Suprapubic skin (tissue), 4 donors: ENCODE measurements at regions not wholly inside any gene's neighbourhood (a gene's known extent, or its start where the extent isn't known, plus 50 kb on each side); places are given as distances from the start of the nearest gene placed in this dataset.

Source experiments
- DNase-seq, 2 donors: peaks; one replicate each; pipeline ENCODE4 v3.0.0-alpha.2; 2019; ENCODE audit warnings: low spot score in 2 of 2
- H3K27ac ChIP-seq: fragments of 200-600 bp; sonication (generic); one replicate; pipeline ENCODE4 v1.5.1; 2019
- H3K27me3 ChIP-seq: fragments of 200-600 bp; sonication (generic); one replicate; pipeline ENCODE4 v1.5.1; 2019
- H3K36me3 ChIP-seq: fragments of 200-600 bp; sonication (generic); one replicate; pipeline ENCODE4 v1.5.1; 2019
- H3K4me1 ChIP-seq: fragments of 200-600 bp; sonication (generic); one replicate; pipeline ENCODE4 v1.5.1; 2019
- H3K4me3 ChIP-seq: fragments of 200-600 bp; sonication (generic); one replicate; pipeline ENCODE4 v1.5.1; 2019; ENCODE audit warnings: mild to moderate bottlenecking
- H3K9me3 ChIP-seq: fragments of 200-600 bp; sonication (generic); one replicate; pipeline ENCODE4 v1.5.1; 2019
- EP300 ChIP-seq: sonication (generic); formaldehyde crosslinking; IDR thresholded peaks from one replicate; pipeline ENCODE4 v1.6.1; 2017; ENCODE audit warnings: antibody characterized with exemption
- POLR2A ChIP-seq, 2 donors: fragments of 450-650 bp; IDR thresholded peaks; one replicate each; pipeline ENCODE4 v1.6.1; 2017; ENCODE audit warnings: antibody characterized with exemption in 2 of 2, mild to moderate bottlenecking in 2 of 2, moderate library complexity in 2 of 2
- POLR2AphosphoS5 ChIP-seq, 3 donors: sonication (generic); formaldehyde crosslinking; IDR thresholded peaks; one replicate each; pipeline ENCODE4 v1.6.1; 2017; ENCODE audit warnings: antibody characterized with exemption in 3 of 3
- WGBS: methylation state at CpG from one replicate; pipeline ENCODE4 v1.1.5; 2018; 5-methylcytosine and 5-hydroxymethylcytosine counted together
- TF ChIP-seq, protein P1 (sequence below), 2 donors: fragments of 200-600 bp in 1 of 2; fragments of 450-650 bp in 1 of 2; sonication (generic) in 1 of 2; IDR thresholded peaks; one replicate each; pipeline ENCODE4 v1.5.1; 2016 to 2019; ENCODE audit warnings: antibody characterized with exemption in 2 of 2, mild to moderate bottlenecking in 1 of 2, moderate library complexity in 1 of 2

DNA sequence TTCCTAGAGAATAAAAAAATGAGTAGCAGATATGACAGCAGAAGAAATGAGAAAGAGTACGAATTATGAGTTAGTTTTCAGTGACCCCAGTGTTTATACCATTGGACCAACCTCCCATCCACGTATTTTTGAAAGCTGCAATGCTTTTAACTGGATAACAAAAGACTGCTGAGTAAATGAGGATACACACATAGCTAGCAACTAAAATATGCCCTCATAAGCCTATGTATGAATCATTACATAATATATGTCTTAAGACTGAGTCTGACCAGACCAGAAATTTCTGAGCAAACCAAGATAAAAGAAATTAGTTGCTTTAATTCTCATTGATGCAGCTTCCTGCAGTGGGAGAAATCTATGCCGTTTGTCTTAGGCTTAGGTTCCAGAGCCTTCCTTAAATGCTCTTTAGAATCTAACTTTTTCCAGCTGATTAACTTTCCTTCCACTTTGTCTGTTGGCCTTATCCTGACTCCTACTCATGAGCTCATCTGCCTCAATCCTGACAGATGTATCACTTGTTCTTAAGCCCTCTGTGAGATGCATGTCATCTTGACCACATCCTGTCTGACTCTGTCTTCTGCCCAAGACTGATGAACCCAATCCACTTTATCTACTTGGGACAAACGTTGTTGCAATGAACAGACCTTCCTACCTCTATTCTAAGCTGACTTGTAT lies 301.4 kb upstream of the AADAT start:
- 67% methylated on average over 4 of the region's 4 CpGs for WGBS
- no peak for DNase-seq
- Histone ChIP-seq H3K36me3 (no peaks in the 10 kb centered on the region), H3K4me1 (no peaks in the 10 kb centered on the region), H3K9me3 (no peaks in the 10 kb centered on the region), H3K27ac (no peak overlapping the region), H3K27me3 (no peaks in the 10 kb centered on the region), H3K4me3 (no peak overlapping the region)
- TF ChIP-seq EP300 (no peak), POLR2AphosphoS5 (IDR thresholded peaks at IDR 0.05) (no peak), POLR2A (IDR thresholded peaks at IDR 0.05) (no peak)
- TF ChIP-seq, protein P1, sequence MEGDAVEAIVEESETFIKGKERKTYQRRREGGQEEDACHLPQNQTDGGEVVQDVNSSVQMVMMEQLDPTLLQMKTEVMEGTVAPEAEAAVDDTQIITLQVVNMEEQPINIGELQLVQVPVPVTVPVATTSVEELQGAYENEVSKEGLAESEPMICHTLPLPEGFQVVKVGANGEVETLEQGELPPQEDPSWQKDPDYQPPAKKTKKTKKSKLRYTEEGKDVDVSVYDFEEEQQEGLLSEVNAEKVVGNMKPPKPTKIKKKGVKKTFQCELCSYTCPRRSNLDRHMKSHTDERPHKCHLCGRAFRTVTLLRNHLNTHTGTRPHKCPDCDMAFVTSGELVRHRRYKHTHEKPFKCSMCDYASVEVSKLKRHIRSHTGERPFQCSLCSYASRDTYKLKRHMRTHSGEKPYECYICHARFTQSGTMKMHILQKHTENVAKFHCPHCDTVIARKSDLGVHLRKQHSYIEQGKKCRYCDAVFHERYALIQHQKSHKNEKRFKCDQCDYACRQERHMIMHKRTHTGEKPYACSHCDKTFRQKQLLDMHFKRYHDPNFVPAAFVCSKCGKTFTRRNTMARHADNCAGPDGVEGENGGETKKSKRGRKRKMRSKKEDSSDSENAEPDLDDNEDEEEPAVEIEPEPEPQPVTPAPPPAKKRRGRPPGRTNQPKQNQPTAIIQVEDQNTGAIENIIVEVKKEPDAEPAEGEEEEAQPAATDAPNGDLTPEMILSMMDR (IDR thresholded peaks at IDR 0.05), result no peak

DNA sequence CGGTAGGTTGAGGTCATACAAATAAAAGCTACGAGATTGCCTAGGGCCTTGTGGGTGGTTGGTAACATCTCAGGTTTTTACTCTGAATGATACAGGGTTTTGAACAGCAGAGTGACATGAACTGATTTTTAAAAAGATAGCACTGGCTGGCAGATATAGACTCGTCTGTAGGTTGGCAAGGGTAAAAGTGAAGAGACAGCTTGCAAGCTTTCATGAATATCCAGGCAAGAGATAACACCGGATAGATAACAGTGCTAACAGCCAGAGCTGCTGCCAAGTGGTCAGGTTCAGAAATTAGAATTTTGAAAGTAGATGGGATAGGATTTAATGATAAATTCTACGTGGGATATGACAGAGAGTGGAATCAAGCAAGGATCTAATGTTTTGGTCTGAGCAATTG lies 299.7 kb upstream of the AADAT start:
- DNase-seq, result no peak
- Histone ChIP-seq H3K4me3 (no peak overlapping the region), H3K4me1 (no peaks in the 10 kb centered on the region), H3K9me3 (no peaks in the 10 kb centered on the region), H3K27ac (no peak overlapping the region), H3K27me3 (no peaks in the 10 kb centered on the region), H3K36me3 (no peaks in the 10 kb centered on the region)
- 38% methylated on average over 5 of the region's 5 CpGs for WGBS
- no peak for TF ChIP-seq EP300
- TF ChIP-seq POLR2A (IDR thresholded peaks at IDR 0.05), result no peak
- no peak for TF ChIP-seq POLR2AphosphoS5 (IDR thresholded peaks at IDR 0.05)
- TF ChIP-seq, protein P1 (IDR thresholded peaks at IDR 0.05), result no peak

GRCh38 chr4:170388255-170388654 lies 298.5 kb upstream of the AADAT start:
- Histone ChIP-seq H3K27ac (no peak overlapping the region), H3K9me3 (no peaks in the 10 kb centered on the region), H3K36me3 (no peaks in the 10 kb centered on the region), H3K27me3 (no peaks in the 10 kb centered on the region), H3K4me3 (no peak overlapping the region), H3K4me1 (no peaks in the 10 kb centered on the region)
- TF ChIP-seq, protein P1 (IDR thresholded peaks at IDR 0.05), result no peak
- TF ChIP-seq POLR2AphosphoS5 (IDR thresholded peaks at IDR 0.05) (no peak), EP300 (no peak), POLR2A (IDR thresholded peaks at IDR 0.05) (no peak)
- 43% methylated on average over 1 of the region's 1 CpG for WGBS
- DNase-seq, result no peak

DNA sequence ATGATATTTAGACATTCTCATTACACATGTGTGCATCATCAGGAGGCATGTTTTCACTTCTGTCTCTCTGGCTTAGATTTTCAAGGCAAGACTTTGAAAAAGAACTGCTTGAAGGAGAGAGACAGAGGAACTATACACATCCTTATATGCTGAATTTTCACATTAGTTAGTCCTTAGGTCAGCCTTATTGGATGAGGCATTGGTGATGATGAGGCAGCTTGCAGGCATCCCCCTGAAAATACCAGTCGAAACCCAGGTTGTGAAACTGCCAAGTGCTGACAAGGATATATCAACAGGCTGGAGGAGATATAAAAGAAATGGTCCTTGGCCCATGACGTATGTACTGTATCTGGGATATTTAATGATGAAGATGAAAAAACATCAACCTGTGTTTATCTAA lies 297.2 kb upstream of the AADAT start:
- H3K27me3 ChIP-seq, result no peaks in the 10 kb centered on the region
- no peak for DNase-seq
- TF ChIP-seq, protein P1 (IDR thresholded peaks at IDR 0.05), result no peak
- TF ChIP-seq POLR2A (IDR thresholded peaks at IDR 0.05), result no peak
- TF ChIP-seq POLR2AphosphoS5 (IDR thresholded peaks at IDR 0.05), result no peak
- H3K27ac ChIP-seq, result no peak overlapping the region
- no peaks in the 10 kb centered on the region for H3K9me3 ChIP-seq
- no peaks in the 10 kb centered on the region for H3K4me1 ChIP-seq
- no peak overlapping the region for H3K4me3 ChIP-seq
- WGBS, result 78% methylated on average over 2 of the region's 2 CpGs
- no peaks in the 10 kb centered on the region for H3K36me3 ChIP-seq

- H3K36me3 ChIP-seq, result no peaks in the 10 kb centered on the region
- no peak overlapping the region for H3K4me3 ChIP-seq
- H3K27me3 ChIP-seq, result no peaks in the 10 kb centered on the region
- no peak for DNase-seq
- no peak overlapping the region for H3K27ac ChIP-seq
- 64% methylated on average over 6 of the region's 6 CpGs for WGBS
- no peaks in the 10 kb centered on the region for H3K4me1 ChIP-seq
- TF ChIP-seq EP300, result no peak
- no peak for TF ChIP-seq POLR2AphosphoS5 (IDR thresholded peaks at IDR 0.05)
- TF ChIP-seq, protein P1 (IDR thresholded peaks at IDR 0.05), result no peak
- no peak for TF ChIP-seq POLR2A (IDR thresholded peaks at IDR 0.05)
- no peaks in the 10 kb centered on the region for H3K9me3 ChIP-seq
Observed at GRCh38 chr4:170386511-170386910, 296.8 kb upstream of the AADAT start.
